RKO (cell line): ENCODE measurements at regions not wholly inside any gene's neighbourhood (a gene's known extent, or its start where the extent isn't known, plus 50 kb on each side); places are given as distances from the start of the nearest gene placed in this dataset.
"Not testable (repeated sequence)": the region's sequence is repeated elsewhere in the genome, so short reads cannot be mapped to it uniquely, and the experiment has no call there.

Experiments used
- DNase-seq: peaks from one replicate; pipeline ENCODE4 v3.0.0-alpha.2; 2016; ENCODE audit warnings: low spot score

- no peak for DNase-seq
Measured at GRCh38 chr17:33697557-33697956, 404.5 kb upstream of the ASIC2 start.

GRCh38 chr17:33701910-33702309 is 408.8 kb upstream of the ASIC2 start:
- DNase-seq, result no peak

- DNase-seq, result no peak
Measured at GRCh38 chr17:33704856-33705255, 411.8 kb upstream of the ASIC2 start.

- no peak for DNase-seq
Measured at GRCh38 chr17:33709881-33710280, 416.8 kb upstream of the ASIC2 start.

DNA sequence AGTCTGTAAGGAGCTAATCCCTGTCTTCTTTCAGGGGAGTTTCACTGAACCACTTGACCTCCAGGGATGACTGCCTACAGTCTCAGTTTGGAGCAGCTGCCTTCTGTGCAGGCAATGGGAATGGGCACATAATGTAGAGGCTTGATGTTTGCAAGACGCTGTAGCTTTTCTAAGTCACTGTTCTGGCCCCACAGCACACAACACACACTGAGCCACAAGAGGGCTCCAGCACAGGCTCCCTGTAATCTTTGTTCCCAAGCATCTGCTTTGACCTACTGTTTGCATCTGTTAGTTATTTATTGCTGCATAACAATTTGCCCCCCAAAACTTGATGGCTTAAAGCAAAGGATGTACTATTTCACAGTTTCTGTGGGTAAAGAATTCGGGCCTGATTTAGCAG is 419.0 kb upstream of the ASIC2 start:
- no peak for DNase-seq

DNA sequence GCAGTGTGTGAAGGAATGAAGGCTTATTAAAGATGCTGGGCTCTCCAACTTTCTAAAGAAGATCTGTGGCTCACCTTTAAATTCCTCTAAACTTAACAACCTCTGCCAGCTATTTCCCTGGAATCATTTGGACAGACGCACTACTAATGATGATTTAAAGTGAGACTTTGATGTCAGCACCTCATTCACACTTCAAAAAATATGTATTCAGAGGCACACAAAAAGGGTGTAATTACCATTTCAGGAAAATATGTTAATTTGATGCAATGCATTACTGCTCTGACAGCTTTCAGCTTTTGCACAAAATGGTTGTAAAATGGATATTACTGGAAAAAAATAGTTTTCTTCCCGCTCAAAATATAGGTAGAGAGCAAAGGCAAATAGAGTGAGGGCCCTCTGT is 423.9 kb upstream of the ASIC2 start:
- DNase-seq, result no peak

DNA sequence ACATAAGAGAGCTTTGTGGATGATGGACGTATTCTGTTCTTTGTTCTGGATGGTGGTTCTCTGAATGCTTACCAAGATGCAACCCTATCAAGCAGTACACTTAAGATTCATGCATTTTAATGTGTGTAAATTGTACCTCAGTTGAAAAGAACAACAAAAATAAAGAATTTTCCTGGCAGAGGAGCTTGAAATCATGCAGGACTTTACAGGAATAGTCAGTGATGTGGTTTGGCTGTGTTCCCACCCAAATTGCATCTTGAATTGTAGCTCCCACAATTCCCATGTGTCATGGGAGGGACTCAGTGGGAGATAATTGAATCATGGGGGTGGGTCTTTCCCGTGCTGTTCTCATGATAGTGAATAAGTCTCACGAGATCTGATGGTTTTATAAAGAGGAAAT is 430.6 kb upstream of the ASIC2 start:
- not testable (repeated sequence) for DNase-seq

DNA sequence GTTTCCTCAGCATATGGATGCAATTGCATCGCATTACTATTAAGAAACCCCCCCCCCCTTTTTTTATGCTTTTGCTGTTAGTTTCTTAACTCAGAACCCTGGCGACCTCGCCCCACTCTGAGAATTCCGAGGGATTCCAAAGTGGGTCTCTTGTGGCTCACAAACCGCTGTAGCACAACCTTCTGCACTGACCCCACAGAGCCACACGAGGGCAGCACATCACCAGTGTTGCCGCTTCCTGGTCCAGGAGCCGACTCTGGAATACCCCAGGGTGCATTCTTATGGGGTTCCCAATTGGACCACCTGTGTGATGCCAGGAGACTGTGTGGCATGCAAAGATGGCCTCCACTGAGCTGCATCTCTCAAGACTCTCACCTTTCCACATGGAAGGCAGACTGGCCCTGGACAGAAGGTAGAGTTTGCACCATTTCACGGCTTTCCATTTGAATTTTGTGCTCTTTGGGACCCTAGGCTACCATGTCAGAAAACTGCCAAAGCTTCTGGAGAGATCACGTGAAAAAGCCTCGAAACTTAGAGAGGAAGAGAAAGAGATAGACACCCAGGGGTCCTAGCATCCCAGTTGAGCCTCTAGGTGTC is 432.7 kb upstream of the ASIC2 start:
- DNase-seq, result peak; percentile 24

DNA sequence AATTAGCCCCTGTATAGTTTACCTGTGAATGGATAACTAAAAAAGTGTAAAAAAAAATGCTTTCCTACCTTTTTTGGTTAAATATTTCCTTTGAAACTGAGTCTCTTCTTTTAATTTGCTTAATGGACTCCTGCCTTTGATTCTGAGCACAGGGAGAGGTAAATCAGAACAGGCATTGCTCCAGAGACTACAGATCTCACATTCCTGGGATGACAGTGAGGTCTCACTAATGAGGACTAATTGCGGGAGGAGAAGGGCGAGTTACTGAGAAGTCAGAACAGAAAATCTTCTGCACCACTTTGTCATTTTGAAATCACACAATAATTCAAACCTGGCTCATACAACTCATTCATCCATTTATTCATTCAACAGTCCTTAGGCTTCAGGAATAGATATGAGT is 437.0 kb upstream of the ASIC2 start:
- no peak for DNase-seq

DNA sequence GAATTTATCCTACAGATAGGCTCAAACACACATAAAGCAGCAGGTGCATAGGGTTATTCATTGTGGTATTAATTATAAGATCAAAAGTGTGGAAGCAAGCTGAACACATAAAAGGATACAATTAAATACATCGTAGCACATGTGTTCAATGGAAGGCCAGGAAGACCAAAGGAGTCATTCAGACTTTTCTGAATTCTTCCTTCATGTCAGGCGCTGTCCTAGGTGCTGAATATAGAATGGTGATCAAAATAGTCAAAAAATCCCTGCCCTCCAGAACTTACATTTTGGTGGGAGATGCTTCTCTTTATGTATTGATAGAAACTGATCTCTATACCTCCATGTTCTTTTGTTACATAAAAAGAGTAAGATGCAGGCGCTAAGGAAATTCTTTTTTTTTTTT is 439.0 kb upstream of the ASIC2 start:
- DNase-seq, result peak; percentile 39

GRCh38 chr17:33739714-33740113 is 446.6 kb upstream of the ASIC2 start:
- DNase-seq, result no peak

GRCh38 chr17:33745047-33745760 is 452.1 kb upstream of the ASIC2 start:
- DNase-seq, result no peak

DNA sequence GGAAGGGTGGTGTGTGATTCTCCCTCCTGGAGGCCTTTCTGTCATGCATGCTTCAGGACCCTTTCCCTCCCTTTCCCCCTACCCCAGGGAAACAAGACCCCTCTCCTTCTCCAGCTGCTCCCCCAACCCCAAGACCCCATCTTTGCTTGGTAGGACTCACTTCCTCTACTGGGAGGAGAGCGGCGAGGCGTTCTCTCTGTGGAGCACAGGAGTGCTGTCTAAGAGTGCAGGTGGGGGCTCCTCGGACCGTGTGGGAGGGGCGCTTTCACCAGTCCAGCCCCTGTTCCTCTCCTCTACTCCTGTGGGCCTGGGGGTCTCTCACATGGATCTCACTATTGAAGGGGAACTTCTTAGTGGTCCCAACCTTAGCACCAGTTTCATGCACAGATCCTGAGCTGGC is 456.1 kb upstream of the ASIC2 start:
- no peak for DNase-seq

GRCh38 chr17:33750943-33751701 is 458.0 kb upstream of the ASIC2 start:
- peak; percentile 51 for DNase-seq

DNA sequence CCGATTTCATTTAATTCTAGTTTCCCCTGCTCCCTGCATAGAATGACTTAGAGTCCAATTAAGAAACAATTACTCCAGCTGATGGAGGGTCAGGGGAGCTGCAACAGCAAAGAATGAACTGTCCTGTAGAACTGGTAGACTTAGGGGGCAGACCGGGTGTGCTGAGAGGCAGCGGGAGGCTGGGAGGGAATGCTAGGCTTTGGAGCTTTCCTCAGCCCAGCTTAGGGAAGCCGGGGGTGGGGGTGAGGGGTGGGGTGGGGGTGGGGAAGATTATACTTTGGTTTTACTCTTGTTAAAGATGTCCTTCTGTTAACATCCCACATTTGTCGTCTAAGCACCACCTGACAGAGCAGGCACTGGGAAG is 458.6 kb upstream of the ASIC2 start:
- DNase-seq, result no peak

GRCh38 chr17:33753452-33753851 is 460.4 kb upstream of the ASIC2 start:
- DNase-seq, result no peak

DNA sequence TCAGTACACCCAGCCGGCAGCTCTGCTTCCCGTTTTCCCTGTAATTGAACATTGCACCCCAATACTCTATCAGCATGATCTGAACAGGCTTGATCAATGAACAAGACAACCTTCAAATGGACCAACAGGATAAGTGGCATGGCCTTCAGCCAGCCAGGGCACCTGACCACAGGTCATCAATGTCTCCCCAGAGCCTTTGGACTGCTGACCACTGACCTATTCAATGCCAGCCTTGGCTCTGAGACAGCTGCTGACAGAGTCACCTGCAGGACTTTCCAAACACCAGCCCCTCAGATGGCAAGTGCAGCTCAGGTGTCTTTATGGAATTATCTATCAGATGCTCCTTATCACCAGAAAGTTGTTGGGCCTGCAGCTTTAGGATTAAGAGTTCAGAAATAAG is 462.9 kb upstream of the ASIC2 start:
- no peak for DNase-seq

DNA sequence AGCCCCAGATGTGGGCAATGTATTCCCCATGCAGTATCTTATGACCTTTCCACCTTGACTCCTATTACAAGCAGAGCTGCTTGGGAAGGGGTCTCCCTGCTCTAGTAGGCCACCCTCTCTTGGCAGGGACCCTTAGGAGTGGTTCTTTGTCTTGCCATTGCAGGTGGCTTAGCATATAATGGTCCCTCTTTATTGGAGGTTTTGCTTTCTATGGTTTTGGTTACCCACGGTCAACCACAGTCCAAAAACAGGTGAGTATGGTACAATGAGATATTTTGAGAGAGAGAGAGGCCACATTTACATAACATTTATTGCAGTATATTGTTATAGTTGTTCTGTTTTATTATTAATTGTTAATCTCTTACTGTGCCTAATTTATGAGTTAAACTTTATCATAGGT is 472.8 kb upstream of the ASIC2 start:
- DNase-seq, result no peak

DNA sequence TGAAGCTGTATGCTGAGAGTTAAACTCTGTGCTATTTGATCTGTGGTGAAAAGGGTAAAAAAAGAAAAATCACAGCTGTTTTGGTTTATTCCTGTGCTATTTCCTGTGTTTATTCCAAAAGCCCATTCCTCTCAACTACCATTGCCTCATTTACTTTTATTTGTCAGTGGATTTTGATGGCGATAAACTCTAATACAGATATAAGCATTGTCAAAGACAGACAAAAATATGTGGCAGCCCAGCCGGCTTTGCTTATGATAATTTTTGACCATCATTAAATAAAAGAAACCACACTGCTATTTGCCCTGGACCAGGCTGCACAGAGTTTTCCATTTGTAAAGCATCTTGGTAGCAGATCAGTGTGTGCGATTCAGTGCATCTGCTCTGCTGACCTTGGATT is 473.6 kb upstream of the ASIC2 start:
- DNase-seq, result no peak

GRCh38 chr17:33769066-33769465 is 476.0 kb upstream of the ASIC2 start:
- no peak for DNase-seq

- no peak for DNase-seq
Measured at GRCh38 chr17:33776304-33776703, 478.8 kb upstream of the CCL2 start.

- no peak for DNase-seq
Measured at GRCh38 chr17:33776903-33777302, 478.2 kb upstream of the CCL2 start.

DNA sequence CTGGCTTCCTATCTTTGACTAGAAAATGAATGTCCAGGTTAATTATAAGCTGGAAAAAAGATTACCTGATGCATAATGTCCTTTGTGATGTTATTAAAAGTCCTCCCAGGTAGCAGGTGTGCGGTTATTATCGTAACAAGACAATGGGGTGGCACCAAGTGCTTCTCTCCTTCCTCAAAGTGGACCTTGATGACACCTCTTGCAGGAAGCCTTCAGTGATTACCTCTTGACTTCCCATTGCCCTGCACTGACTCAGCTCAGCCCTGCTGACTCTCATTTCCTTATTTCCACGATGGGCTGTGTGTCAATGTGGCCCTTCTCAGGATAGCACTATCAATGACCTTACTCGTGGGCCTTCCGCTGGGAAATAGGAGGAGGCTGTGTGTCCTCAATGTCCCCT is 477.4 kb upstream of the CCL2 start:
- no peak for DNase-seq
